Prostate gland (tissue), 2 donors: ENCODE measurements at regions not wholly inside any gene's neighbourhood (a gene's known extent, or its start where the extent isn't known, plus 50 kb on each side); places are given as distances from the start of the nearest gene placed in this dataset.
A peak's percentile ranks its signal among the peaks of the same experiment; 100 is the strongest.

Experiments
- DNase-seq: peaks from one replicate; pipeline ENCODE4 v3.0.0-alpha.2; 2019; ENCODE audit warnings: low spot score
- H3K27ac ChIP-seq, 2 donors: fragments of 200-600 bp; sonication (generic); 2 replicates each; pipeline ENCODE4 v1.5.1; 2017 to 2019
- H3K27me3 ChIP-seq: fragments of 200-600 bp; sonication (generic); replicated peaks from 2 replicates; pipeline ENCODE4 v1.5.1; 2019; ENCODE audit not compliant: insufficient read depth
- H3K36me3 ChIP-seq, 2 donors: fragments of 200-600 bp; sonication (generic); 1 replicate in 1 of 2; 2 replicates in 1 of 2; pipeline versions ENCODE4 v1.5.1 to v1.8.1; 2017 to 2019
- H3K4me1 ChIP-seq: fragments of 200-600 bp; sonication (generic); replicated peaks from 2 replicates; pipeline ENCODE4 v1.5.1; 2019
- H3K4me3 ChIP-seq, 2 donors: fragments of 200-600 bp; sonication (generic); 2 replicates each; pipeline ENCODE4 v1.5.1; 2017 to 2019
- H3K9me3 ChIP-seq: fragments of 200-600 bp; sonication (generic); 2 replicates; pipeline ENCODE4 v1.5.1; 2017
- CTCF ChIP-seq, 4 experiments: fragments of 200-600 bp in 2 of 4; fragments of 450-650 bp in 2 of 4; sonication (generic) in 2 of 4; IDR thresholded peaks; 1 replicate in 3 of 4; 2 replicates in 1 of 4; pipeline ENCODE4 v1.5.1; 2016 to 2019; ENCODE audit warnings: antibody characterized with exemption in 4 of 4, mild to moderate bottlenecking in 2 of 4, moderate library complexity in 2 of 4
- POLR2A ChIP-seq: fragments of 450-650 bp; IDR thresholded peaks from one replicate; pipeline ENCODE4 v1.6.1; 2016; ENCODE audit warnings: antibody characterized with exemption, mild to moderate bottlenecking
- POLR2AphosphoS5 ChIP-seq: sonication (generic); formaldehyde crosslinking; IDR thresholded peaks from one replicate; pipeline ENCODE4 v1.6.1; 2017; ENCODE audit warnings: antibody characterized with exemption
- WGBS: methylation state at CpG from one replicate; pipeline ENCODE4 v1.1.5; 2018; 5-methylcytosine and 5-hydroxymethylcytosine counted together
- intact Hi-C: fragments of 100-400 bp; cut with DNase I; formaldehyde crosslinking; loops from one replicate; pipeline ENCODE4 v1.14.2; 2022

DNA sequence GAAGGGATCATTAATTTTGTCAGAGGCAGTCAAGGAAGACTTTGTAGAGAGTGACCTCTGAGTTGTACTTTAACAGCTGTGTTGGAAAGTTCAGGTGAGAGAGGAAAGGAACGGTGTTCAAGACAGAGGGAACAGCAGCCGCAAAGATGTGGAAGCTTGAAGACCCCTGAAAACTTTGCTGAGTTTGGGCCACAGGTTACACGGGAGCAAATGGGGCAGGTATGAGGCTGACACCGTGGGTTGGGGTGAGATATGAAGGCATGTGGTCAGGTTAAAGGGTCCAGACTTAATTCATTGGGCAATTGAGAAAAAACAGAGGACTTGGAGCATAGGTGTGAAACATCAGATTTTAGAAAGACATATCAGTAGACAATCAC lies 72.0 kb upstream of the SERP2 start:
- no peaks in the 10 kb centered on the region for H3K36me3 ChIP-seq
- no peak for DNase-seq
- H3K4me1 ChIP-seq: peaks cover 12% of the 10 kb centered on the region
- H3K4me3 ChIP-seq: no peak overlapping the region
- WGBS: 77% methylated on average over 4 of the region's 4 CpGs
- intact Hi-C loops: loop anchor here (5.0 to 10.0 kb wide), 2 partner anchors 79 to 133 kb away; no protein-coding TSS in a partner anchor
- no peaks in the 10 kb centered on the region for H3K9me3 ChIP-seq
- no peak for TF ChIP-seq POLR2A
- H3K27me3 ChIP-seq: no peaks in the 10 kb centered on the region
- H3K27ac ChIP-seq: peak overlapping the region; percentile 42 to 59

DNA sequence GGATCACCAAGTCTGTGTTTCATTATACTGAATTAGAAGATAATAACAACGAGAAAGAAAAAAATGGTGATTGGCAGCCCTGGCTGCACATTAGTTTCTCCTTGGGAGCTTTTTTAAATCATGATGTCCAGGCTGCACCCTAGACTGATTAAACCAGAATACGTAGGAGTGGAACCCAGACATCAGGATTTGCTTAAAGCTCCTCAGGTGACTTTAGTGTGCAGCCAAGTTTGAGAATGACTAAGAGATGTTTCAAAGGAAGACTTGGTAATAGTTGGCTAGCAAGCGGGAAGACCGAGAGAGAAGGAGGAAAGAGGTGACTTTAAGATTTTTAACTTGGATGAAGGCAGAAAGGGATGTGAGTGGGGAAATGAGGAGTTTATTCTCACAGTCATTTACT lies 71.4 kb upstream of the SERP2 start:
- H3K4me3 ChIP-seq: no peak overlapping the region
- WGBS: 96% methylated on average over 4 of the region's 4 CpGs
- peaks cover 12% of the 10 kb centered on the region for H3K4me1 ChIP-seq
- no peak for TF ChIP-seq POLR2AphosphoS5
- no peak for TF ChIP-seq CTCF (IDR thresholded peaks at IDR 0.05)
- no peak for TF ChIP-seq POLR2A
- no peaks in the 10 kb centered on the region for H3K36me3 ChIP-seq
- H3K27ac ChIP-seq: peak overlapping the region in 1 of 2 donors; percentile 53
- intact Hi-C loops: loop anchor here (5.0 to 10.0 kb wide), 2 partner anchors 80 to 133 kb away; no protein-coding TSS in a partner anchor
- H3K9me3 ChIP-seq: no peaks in the 10 kb centered on the region
- H3K27me3 ChIP-seq: no peaks in the 10 kb centered on the region
- DNase-seq: no peak

- TF ChIP-seq CTCF (IDR thresholded peaks at IDR 0.05): no peak
- TF ChIP-seq POLR2AphosphoS5: no peak
- no peak for TF ChIP-seq POLR2A
- no peaks in the 10 kb centered on the region for H3K9me3 ChIP-seq
- H3K27me3 ChIP-seq: no peaks in the 10 kb centered on the region
- H3K36me3 ChIP-seq: no peaks in the 10 kb centered on the region
- no peak for DNase-seq
- peak overlapping the region in 1 of 2 donors; percentile 53 for H3K27ac ChIP-seq
- peaks cover 12% of the 10 kb centered on the region for H3K4me1 ChIP-seq
- no peak overlapping the region for H3K4me3 ChIP-seq
- WGBS: 52% methylated on average over 5 of the region's 5 CpGs
- intact Hi-C loops: loop anchor here (5.0 to 10.0 kb wide), 2 partner anchors 81 to 132 kb away; no protein-coding TSS in a partner anchor
These were observed 70.6 kb upstream of the SERP2 start for GRCh38 chr13:44302940-44303575.

GRCh38 chr13:44303681-44304432 lies 69.8 kb upstream of the SERP2 start:
- Histone ChIP-seq H3K4me3 (no peak overlapping the region), H3K27me3 (no peaks in the 10 kb centered on the region), H3K9me3 (no peaks in the 10 kb centered on the region), H3K36me3 (no peaks in the 10 kb centered on the region), H3K4me1 (peaks cover 12% of the 10 kb centered on the region), H3K27ac (peak overlapping the region in 1 of 2 donors; percentile 53)
- TF ChIP-seq POLR2A: no peak
- TF ChIP-seq POLR2AphosphoS5: no peak
- no peak for TF ChIP-seq CTCF (IDR thresholded peaks at IDR 0.05)
- WGBS: 61% methylated on average over 5 of the region's 5 CpGs
- DNase-seq: no peak
- intact Hi-C loops: loop anchor here (5.0 to 10.0 kb wide), 2 partner anchors 82 to 131 kb away; no protein-coding TSS in a partner anchor

DNA sequence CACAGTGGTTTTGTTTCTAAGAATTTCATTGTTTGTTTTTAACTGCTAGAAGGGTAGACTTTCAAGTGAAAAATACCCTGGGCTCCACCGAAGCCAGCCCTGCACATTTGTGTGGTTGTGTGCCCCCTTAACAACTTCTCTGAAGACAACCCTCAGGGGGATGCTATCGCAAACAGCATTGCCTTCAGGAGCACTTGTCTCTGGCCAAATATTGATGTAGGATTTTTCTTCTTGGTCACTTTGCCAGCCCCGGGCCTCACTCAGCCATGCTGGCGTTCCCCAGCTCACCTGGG lies 69.2 kb upstream of the SERP2 start:
- no peak for DNase-seq
- H3K27ac ChIP-seq: peak overlapping the region in 1 of 2 donors; percentile 81
- peaks cover 13% of the 10 kb centered on the region for H3K4me1 ChIP-seq
- intact Hi-C loops: loop anchor here (5.0 to 10.0 kb wide), 2 partner anchors 82 to 130 kb away; no protein-coding TSS in a partner anchor
- no peaks in the 10 kb centered on the region for H3K36me3 ChIP-seq
- WGBS: 86% methylated on average over 4 of the region's 4 CpGs
- TF ChIP-seq CTCF (IDR thresholded peaks at IDR 0.05) (no peak), POLR2AphosphoS5 (no peak), POLR2A (no peak)
- no peaks in the 10 kb centered on the region for H3K9me3 ChIP-seq
- no peak overlapping the region for H3K4me3 ChIP-seq
- no peaks in the 10 kb centered on the region for H3K27me3 ChIP-seq
